Neural cell (in vitro differentiated cells): ENCODE measurements at regions not wholly inside any gene's neighbourhood (a gene's known extent, or its start where the extent isn't known, plus 50 kb on each side); places are given as distances from the start of the nearest gene placed in this dataset.

Experiments used
- H2AFZ ChIP-seq: fragments of 200-600, 300-800 bp; sonication (generic), shearing (Covaris generic); 2 replicates; pipeline ENCODE4 v1.6.0; 2014; ENCODE audit warnings: low read depth, mild to moderate bottlenecking, antibody characterized with exemption, low read length, moderate library complexity
- H3F3A ChIP-seq: fragments of 200-600 bp; shearing (Covaris generic); 2 replicates; pipeline ENCODE4 v1.6.1; 2016; ENCODE audit warnings: mild to moderate bottlenecking, moderate library complexity, mixed read lengths, antibody characterized with exemption, low read length; ENCODE audit not compliant: insufficient read depth, poor library complexity, severe bottlenecking
- H3K27ac ChIP-seq: fragments of 200-600, 300-800 bp; sonication (generic), shearing (Covaris generic); 2 replicates; pipeline ENCODE4 v1.5.1; 2014; ENCODE audit warnings: mild to moderate bottlenecking, low read length, moderate library complexity
- H3K27me3 ChIP-seq: fragments of 300-800, 200-600 bp; sonication (generic), shearing (Covaris generic); 2 replicates; pipeline ENCODE4 v1.6.0; 2014; ENCODE audit warnings: mild to moderate bottlenecking, low read depth, low read length, moderate library complexity; ENCODE audit not compliant: insufficient read depth
- H3K36me3 ChIP-seq: fragments of 300-800, 200-600 bp; sonication (generic), shearing (Covaris generic); 2 replicates; pipeline ENCODE4 v1.5.1; 2014; ENCODE audit warnings: mild to moderate bottlenecking, antibody characterized with exemption, low read length, moderate library complexity; ENCODE audit not compliant: insufficient read depth
- H3K4me2 ChIP-seq: fragments of 300-800, 200-600 bp; sonication (generic), shearing (Covaris generic); 2 replicates; pipeline ENCODE4 v1.6.0; 2014; ENCODE audit warnings: mild to moderate bottlenecking, low read length
- H3K4me3 ChIP-seq: fragments of 300-800, 200-600 bp; sonication (generic), shearing (Covaris generic); 2 replicates; pipeline ENCODE4 v1.5.1; 2014; ENCODE audit warnings: mild to moderate bottlenecking, low read length, moderate library complexity
- H3K79me2 ChIP-seq: fragments of 200-600 bp; shearing (Covaris generic); replicated peaks from 2 replicates; pipeline ENCODE4 v1.6.0; 2014; ENCODE audit warnings: mild to moderate bottlenecking, low read length, moderate library complexity; ENCODE audit not compliant: insufficient read depth
- H3K9ac ChIP-seq: fragments of 300-800, 200-600 bp; sonication (generic), shearing (Covaris generic); 2 replicates; pipeline ENCODE4 v1.6.1; 2016; ENCODE audit warnings: mild to moderate bottlenecking, low read length, mixed read lengths
- H3K9me2 ChIP-seq: fragments of 200-600 bp; shearing (Covaris generic); 2 replicates; pipeline ENCODE4 v1.6.1; 2016; ENCODE audit warnings: mild to moderate bottlenecking, low read length, mixed read lengths; ENCODE audit not compliant: insufficient read depth
- H3K9me3 ChIP-seq: fragments of 200-600, 300-800 bp; sonication (generic), shearing (Covaris generic); 2 replicates; pipeline ENCODE4 v1.6.1; 2016; ENCODE audit warnings: mild to moderate bottlenecking, mixed run types, low read length, moderate library complexity, mixed read lengths
- H4K20me1 ChIP-seq: fragments of 200-600 bp; shearing (Covaris generic); 2 replicates; pipeline ENCODE4 v1.6.1; 2016; ENCODE audit warnings: mild to moderate bottlenecking, mixed run types; ENCODE audit not compliant: insufficient read depth
- EP300 ChIP-seq: fragments of 450-650 bp; conservative IDR thresholded peaks from 2 replicates; pipeline ENCODE4 v1.6.1; 2014; ENCODE audit warnings: antibody characterized with exemption, mild to moderate bottlenecking, moderate library complexity; ENCODE audit not compliant: poor library complexity, severe bottlenecking
- EZH2 ChIP-seq: fragments of 200-600, 300-800 bp; shearing (Covaris generic), sonication (generic); IDR thresholded peaks from 2 replicates; pipeline ENCODE4 v1.6.1; 2014; ENCODE audit warnings: antibody characterized with exemption, low read length, borderline replicate concordance, mild to moderate bottlenecking; ENCODE audit not compliant: insufficient read depth, poor library complexity, severe bottlenecking
- MXI1 ChIP-seq: fragments of 450-650 bp; conservative IDR thresholded peaks from 2 replicates; pipeline ENCODE4 v1.6.1; 2014; ENCODE audit warnings: antibody characterized with exemption, mild to moderate bottlenecking; ENCODE audit not compliant: poor library complexity, severe bottlenecking
- POLR2AphosphoS5 ChIP-seq: IDR thresholded peaks from 2 replicates; pipeline ENCODE4 v1.6.1; 2012
- RAD21 ChIP-seq: fragments of 450-650 bp; conservative IDR thresholded peaks from 2 replicates; pipeline ENCODE4 v1.6.1; 2014; ENCODE audit warnings: antibody characterized with exemption, mild to moderate bottlenecking, moderate library complexity
- REST ChIP-seq: IDR thresholded peaks from 2 replicates; pipeline ENCODE4 v1.6.1; 2012; ENCODE audit warnings: borderline replicate concordance
- SMC3 ChIP-seq: fragments of 450-650 bp; conservative IDR thresholded peaks from 2 replicates; pipeline ENCODE4 v1.6.1; 2014; ENCODE audit warnings: antibody characterized with exemption, mild to moderate bottlenecking, moderate library complexity; ENCODE audit not compliant: poor library complexity
- TAF1 ChIP-seq: IDR thresholded peaks from 2 replicates; pipeline ENCODE4 v1.6.1; 2012; ENCODE audit warnings: low read depth
- TF ChIP-seq, protein P1 (sequence below): fragments of 450-650 bp; IDR thresholded peaks from 2 replicates; pipeline ENCODE4 v1.5.1; 2014; ENCODE audit warnings: antibody characterized with exemption, mild to moderate bottlenecking, moderate library complexity; ENCODE audit not compliant: poor library complexity, severe bottlenecking

DNA sequence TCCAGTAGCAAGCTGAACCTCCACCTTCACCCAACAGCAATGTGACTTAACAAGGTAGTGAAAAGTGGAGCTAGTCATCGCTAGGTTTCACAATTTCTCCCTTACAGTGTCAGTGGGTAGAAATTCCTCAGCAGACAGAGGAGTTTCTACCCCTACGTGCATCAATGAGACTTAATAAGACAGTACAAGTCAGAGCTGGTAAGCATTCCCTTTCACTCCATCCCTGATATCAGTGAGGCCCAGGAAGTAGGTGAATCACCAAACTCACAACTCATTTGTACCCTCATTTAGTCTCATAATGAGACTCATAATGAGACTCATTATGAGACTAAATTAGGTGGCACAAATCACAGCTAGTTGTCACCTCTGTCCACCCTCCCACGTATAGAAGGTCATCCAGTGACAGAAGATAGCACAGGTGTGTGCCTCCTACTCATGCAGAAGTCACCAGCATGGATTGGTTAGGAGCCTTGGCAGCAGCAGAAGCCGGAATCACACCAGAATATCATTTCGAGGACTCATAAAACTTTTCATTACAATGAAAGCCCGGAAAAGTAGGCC, 50.8 kb upstream of the NUDT10 start:
- H3K9me2 ChIP-seq, result no peaks in the 10 kb centered on the region
- no peak overlapping the region for H3K27ac ChIP-seq

More for the DNA sequence above, 50.8 kb upstream of the NUDT10 start:
- H3K27me3 ChIP-seq, result no peaks in the 10 kb centered on the region
- H3K79me2 ChIP-seq, result no peaks in the 10 kb centered on the region
- no peak overlapping the region for H3K4me2 ChIP-seq
- no peak overlapping the region for H2AFZ ChIP-seq
- no peak for TF ChIP-seq RAD21
- TF ChIP-seq EP300, result no peak
- no peak for TF ChIP-seq POLR2AphosphoS5
- no peak for TF ChIP-seq SMC3
- TF ChIP-seq, protein P1, sequence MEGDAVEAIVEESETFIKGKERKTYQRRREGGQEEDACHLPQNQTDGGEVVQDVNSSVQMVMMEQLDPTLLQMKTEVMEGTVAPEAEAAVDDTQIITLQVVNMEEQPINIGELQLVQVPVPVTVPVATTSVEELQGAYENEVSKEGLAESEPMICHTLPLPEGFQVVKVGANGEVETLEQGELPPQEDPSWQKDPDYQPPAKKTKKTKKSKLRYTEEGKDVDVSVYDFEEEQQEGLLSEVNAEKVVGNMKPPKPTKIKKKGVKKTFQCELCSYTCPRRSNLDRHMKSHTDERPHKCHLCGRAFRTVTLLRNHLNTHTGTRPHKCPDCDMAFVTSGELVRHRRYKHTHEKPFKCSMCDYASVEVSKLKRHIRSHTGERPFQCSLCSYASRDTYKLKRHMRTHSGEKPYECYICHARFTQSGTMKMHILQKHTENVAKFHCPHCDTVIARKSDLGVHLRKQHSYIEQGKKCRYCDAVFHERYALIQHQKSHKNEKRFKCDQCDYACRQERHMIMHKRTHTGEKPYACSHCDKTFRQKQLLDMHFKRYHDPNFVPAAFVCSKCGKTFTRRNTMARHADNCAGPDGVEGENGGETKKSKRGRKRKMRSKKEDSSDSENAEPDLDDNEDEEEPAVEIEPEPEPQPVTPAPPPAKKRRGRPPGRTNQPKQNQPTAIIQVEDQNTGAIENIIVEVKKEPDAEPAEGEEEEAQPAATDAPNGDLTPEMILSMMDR, result no peak
- TF ChIP-seq TAF1, result no peak
- TF ChIP-seq EZH2, result no peak
- no peak for TF ChIP-seq MXI1
- no peak for TF ChIP-seq REST
- no peaks in the 10 kb centered on the region for H3F3A ChIP-seq
- H3K4me3 ChIP-seq, result no peak overlapping the region
- no peaks in the 10 kb centered on the region for H3K9me3 ChIP-seq
- H3K36me3 ChIP-seq, result no peaks in the 10 kb centered on the region
- no peaks in the 10 kb centered on the region for H4K20me1 ChIP-seq
- no peak overlapping the region for H3K9ac ChIP-seq
